ENCODE measurements at regions not wholly inside any gene's neighbourhood (a gene's known extent, or its start where the extent isn't known, plus 50 kb on each side); places are given as distances from the start of the nearest gene placed in this dataset.

DNA sequence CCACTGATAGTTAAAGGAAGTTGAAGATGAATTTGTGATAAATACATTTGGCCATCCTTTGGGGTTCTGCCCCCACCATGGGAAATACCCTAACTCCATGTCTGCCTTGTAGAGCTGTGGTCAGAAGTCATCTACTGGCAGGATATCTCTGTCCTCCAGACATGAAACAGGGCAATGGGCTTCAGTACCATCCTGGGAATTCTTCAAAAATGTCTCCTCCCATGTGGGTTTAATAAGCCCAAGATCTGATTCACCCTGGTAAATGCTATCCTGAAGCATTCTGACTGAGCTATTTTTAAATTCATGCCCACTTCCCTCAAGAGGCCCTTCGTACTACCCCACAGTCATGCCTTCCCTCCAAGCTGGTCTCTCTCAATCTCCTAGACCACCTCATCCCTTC lies 113.7 kb upstream of the SLC25A36 start:
- TF ChIP-seq RAD21 (IDR thresholded peaks at IDR 0.05; ENCODE audit: low read depth) (no peak), TAF1 (IDR thresholded peaks at IDR 0.05; ENCODE audit: low read depth) (no peak), EP300 (IDR thresholded peaks at IDR 0.05; ENCODE audit: borderline replicate concordance) (no peak), EGR1 (IDR thresholded peaks at IDR 0.05) (no peak), USF1 (IDR thresholded peaks at IDR 0.05) (no peak), ZBTB7A (IDR thresholded peaks at IDR 0.05; ENCODE audit: low read depth) (no peak), CREB1 (IDR thresholded peaks at IDR 0.05; ENCODE audit: low read depth) (no peak), REST (IDR thresholded peaks at IDR 0.05; ENCODE audit: low read depth) (no peak), TCF12 (IDR thresholded peaks at IDR 0.05; ENCODE audit: low read depth) (no peak), FOXM1 (IDR thresholded peaks at IDR 0.05; ENCODE audit: borderline replicate concordance, low read depth) (no peak)
- TF ChIP-seq, protein P1, sequence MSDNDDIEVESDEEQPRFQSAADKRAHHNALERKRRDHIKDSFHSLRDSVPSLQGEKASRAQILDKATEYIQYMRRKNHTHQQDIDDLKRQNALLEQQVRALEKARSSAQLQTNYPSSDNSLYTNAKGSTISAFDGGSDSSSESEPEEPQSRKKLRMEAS (IDR thresholded peaks at IDR 0.05), result no peak

Data from Ishikawa (cell line).